ENCODE measurements at regions not wholly inside any gene's neighbourhood (a gene's known extent, or its start where the extent isn't known, plus 50 kb on each side); places are given as distances from the start of the nearest gene placed in this dataset.
"Not testable (repeated sequence)": the region's sequence is repeated elsewhere in the genome, so short reads cannot be mapped to it uniquely, and the experiment has no call there.

DNA sequence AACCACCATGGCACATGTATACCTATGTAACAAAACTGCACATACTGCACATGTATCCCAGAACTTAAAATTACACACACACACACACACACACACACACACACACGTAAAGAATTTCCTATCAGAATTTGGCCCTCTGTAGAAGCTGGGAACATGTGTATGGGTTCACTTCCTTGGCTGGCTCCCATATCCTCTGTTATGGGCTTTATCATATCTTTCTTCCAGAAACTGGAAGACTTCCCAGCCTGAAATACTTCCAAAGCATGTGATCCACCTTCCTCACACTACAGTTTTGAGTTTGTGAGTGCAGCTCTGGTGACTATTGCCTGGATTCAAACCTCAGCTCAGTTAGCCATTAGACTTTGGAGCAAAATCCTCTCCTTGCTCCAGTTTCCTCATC lies 78.6 kb upstream of the GDNF start:
- H3K4me3 ChIP-seq (ENCODE audit: low read depth, low read length): no peak overlapping the region
- no peak for DNase-seq (ENCODE audit: low read depth)
- TF ChIP-seq POLR2A (IDR thresholded peaks at IDR 0.05; ENCODE audit: extremely low read depth, insufficient read length) (no peak), MYC (IDR thresholded peaks at IDR 0.05; ENCODE audit: low read depth, low read length) (no peak)
- TF ChIP-seq, protein P1, sequence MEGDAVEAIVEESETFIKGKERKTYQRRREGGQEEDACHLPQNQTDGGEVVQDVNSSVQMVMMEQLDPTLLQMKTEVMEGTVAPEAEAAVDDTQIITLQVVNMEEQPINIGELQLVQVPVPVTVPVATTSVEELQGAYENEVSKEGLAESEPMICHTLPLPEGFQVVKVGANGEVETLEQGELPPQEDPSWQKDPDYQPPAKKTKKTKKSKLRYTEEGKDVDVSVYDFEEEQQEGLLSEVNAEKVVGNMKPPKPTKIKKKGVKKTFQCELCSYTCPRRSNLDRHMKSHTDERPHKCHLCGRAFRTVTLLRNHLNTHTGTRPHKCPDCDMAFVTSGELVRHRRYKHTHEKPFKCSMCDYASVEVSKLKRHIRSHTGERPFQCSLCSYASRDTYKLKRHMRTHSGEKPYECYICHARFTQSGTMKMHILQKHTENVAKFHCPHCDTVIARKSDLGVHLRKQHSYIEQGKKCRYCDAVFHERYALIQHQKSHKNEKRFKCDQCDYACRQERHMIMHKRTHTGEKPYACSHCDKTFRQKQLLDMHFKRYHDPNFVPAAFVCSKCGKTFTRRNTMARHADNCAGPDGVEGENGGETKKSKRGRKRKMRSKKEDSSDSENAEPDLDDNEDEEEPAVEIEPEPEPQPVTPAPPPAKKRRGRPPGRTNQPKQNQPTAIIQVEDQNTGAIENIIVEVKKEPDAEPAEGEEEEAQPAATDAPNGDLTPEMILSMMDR (IDR thresholded peaks at IDR 0.05; ENCODE audit: low read depth, low read length): no peak
- TF ChIP-seq, protein P2, sequence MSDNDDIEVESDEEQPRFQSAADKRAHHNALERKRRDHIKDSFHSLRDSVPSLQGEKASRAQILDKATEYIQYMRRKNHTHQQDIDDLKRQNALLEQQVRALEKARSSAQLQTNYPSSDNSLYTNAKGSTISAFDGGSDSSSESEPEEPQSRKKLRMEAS (IDR thresholded peaks at IDR 0.05; ENCODE audit: low read depth, low read length): no peak

DNA sequence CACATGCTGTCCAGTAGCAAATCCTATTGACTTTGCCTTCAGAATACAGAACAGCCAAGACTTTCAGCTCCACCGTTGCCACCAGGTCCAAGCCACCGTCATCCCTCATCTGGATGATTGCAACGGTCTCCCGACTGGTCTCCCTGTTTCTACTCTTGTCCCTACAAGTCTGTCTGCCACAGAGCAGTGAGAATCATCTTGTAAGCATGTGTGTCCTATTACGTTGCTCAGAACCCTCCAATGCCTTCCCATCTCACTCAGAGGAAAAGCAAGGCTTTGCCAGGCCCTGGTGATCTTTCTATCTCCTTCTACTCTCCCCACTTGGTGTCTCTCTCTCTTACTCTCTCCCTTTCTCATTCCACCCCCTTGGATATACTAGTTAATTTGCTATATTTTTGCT lies 76.7 kb upstream of the GDNF start:
- no peak overlapping the region for H3K4me3 ChIP-seq (ENCODE audit: low read depth, low read length)
- DNase-seq (ENCODE audit: low read depth): no peak
- TF ChIP-seq, protein P1 (IDR thresholded peaks at IDR 0.05; ENCODE audit: low read depth, low read length): no peak
- TF ChIP-seq, protein P2 (IDR thresholded peaks at IDR 0.05; ENCODE audit: low read depth, low read length): no peak
- TF ChIP-seq MYC (IDR thresholded peaks at IDR 0.05; ENCODE audit: low read depth, low read length): no peak
- no peak for TF ChIP-seq POLR2A (IDR thresholded peaks at IDR 0.05; ENCODE audit: extremely low read depth, insufficient read length)

DNA sequence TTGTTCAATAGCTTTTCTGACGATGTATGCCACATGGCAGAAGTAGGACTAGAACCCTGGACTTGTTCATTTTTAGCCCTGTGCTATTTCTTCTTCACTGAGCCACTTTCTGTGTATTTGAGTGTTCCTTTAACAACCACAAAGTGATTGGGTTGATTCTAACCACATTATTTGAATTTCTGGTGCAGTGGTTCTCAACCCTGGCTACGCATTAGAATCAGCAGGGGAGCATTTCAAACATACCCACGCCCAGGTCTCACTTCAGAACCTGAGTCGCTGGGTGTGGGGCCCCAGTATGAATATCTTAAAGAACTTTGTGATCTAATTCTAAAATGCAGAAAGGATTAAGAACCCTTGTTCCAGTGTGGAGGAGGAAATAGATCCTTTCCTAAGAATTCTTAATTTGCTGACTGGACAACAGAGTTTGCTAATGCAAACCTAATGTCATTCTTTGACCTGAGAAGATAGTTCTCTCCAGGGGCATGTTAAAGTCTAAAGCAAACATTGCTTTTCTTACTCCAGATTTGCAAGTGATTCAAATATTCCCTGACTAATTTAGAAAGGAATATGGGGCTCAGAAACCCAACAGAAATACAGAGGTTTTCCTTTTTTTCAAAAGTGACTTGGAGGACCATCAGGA lies 75.4 kb upstream of the GDNF start:
- TF ChIP-seq MYC (IDR thresholded peaks at IDR 0.05; ENCODE audit: low read depth, low read length): no peak
- TF ChIP-seq, protein P1 (IDR thresholded peaks at IDR 0.05; ENCODE audit: low read depth, low read length): no peak
- TF ChIP-seq, protein P2 (IDR thresholded peaks at IDR 0.05; ENCODE audit: low read depth, low read length): no peak
- TF ChIP-seq POLR2A (IDR thresholded peaks at IDR 0.05; ENCODE audit: extremely low read depth, insufficient read length): no peak
- DNase-seq (ENCODE audit: low read depth): no peak
- H3K4me3 ChIP-seq (ENCODE audit: low read depth, low read length): no peak overlapping the region

DNA sequence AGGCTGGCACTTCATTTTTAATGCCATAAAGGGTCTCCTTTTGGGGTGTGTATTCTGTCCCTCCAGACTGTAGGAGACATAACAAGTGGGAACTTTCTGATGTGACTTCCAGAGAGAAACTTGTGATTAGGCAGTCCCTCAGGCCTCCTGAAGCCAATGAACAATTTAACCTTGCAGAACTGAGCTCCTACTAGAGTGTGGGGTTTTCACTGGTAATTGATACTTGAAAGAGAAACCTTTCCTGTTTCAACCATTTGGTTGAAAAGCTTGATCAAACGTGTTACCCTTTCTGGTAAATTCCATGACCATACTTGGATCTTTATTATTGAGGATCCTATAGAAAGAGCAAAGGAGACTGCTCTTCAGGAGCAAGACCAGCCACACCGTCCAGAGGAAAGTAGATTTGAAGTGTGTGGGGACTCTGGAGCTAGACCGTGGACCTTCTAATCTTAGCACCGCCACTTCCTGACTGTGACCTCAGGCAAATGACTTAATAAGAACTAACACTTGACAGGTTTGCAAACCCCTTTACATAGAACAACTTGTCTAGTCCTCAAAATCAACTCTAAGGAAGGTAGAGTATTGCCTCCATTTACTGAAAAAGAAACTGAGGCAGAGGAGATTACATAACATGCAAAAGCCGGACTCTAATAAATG lies 69.9 kb upstream of the GDNF start:
- H3K4me3 ChIP-seq (ENCODE audit: low read depth, low read length): not testable (repeated sequence)
- DNase-seq (ENCODE audit: low read depth): peak; percentile 9

DNA sequence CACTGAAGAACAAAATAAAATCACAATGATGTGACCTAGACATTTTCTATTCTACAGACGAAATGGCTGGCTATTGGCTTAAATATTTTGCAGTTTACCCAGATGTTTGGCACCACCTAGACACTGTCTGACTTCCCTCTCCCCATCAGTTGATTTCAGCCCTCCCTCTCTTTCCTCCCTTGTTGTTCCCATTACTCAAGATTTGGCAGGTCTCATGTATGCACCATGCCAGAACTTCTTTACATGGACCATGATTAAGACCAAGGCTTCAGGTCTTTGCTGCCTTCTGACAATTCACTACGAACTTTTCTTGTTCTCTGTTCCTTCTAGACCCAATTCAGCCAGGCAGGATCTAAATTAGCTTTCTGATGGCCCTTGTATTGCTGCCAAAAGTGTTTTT lies 66.6 kb upstream of the GDNF start:
- H3K4me3 ChIP-seq (ENCODE audit: low read depth, low read length): no peak overlapping the region
- no peak for TF ChIP-seq MYC (IDR thresholded peaks at IDR 0.05; ENCODE audit: low read depth, low read length)
- TF ChIP-seq, protein P2 (IDR thresholded peaks at IDR 0.05; ENCODE audit: low read depth, low read length): no peak
- TF ChIP-seq POLR2A (IDR thresholded peaks at IDR 0.05; ENCODE audit: extremely low read depth, insufficient read length): no peak
- TF ChIP-seq, protein P1 (IDR thresholded peaks at IDR 0.05; ENCODE audit: low read depth, low read length): no peak
- DNase-seq (ENCODE audit: low read depth): no peak

DNA sequence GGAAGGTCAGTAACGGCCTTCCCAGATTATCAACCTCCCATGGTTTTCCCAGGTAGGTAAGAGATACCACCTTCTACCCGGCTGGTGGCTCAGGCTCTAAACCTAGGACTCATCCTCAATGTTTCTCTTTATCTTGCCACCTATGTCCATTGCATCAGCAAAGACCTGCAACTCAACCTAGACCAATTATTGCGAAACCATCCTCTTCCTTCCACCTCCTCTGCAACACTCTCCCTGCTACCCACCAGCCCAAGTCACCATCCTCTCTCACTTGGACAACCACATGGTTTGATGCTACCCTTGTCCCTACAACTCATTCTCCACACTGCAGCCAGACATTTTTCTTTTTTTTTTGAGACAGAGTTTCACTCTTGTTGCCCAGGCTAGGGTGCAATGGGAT lies 65.4 kb upstream of the GDNF start:
- H3K4me3 ChIP-seq (ENCODE audit: low read depth, low read length): no peak overlapping the region
- TF ChIP-seq POLR2A (IDR thresholded peaks at IDR 0.05; ENCODE audit: extremely low read depth, insufficient read length) (no peak), MYC (IDR thresholded peaks at IDR 0.05; ENCODE audit: low read depth, low read length) (no peak)
- TF ChIP-seq, protein P2 (IDR thresholded peaks at IDR 0.05; ENCODE audit: low read depth, low read length): no peak
- TF ChIP-seq, protein P1 (IDR thresholded peaks at IDR 0.05; ENCODE audit: low read depth, low read length): no peak
- DNase-seq (ENCODE audit: low read depth): no peak
